GM10266 (cell line): ENCODE measurements at regions not wholly inside any gene's neighbourhood (a gene's known extent, or its start where the extent isn't known, plus 50 kb on each side); places are given as distances from the start of the nearest gene placed in this dataset.

Experiments used
- DNase-seq: peaks from one replicate; pipeline ENCODE4 v3.0.0; 2012; ENCODE audit errors: extremely low spot score
- CTCF ChIP-seq: IDR thresholded peaks from 2 replicates; pipeline ENCODE4 v1.5.1; 2012; ENCODE audit warnings: mild to moderate bottlenecking, low read depth; ENCODE audit not compliant: control insufficient read depth, insufficient read depth; ENCODE audit errors: missing control alignments

GRCh38 chr14:65834051-65834450 is 421.5 kb downstream of the FUT8 start:
- no peak for DNase-seq
- no peak for TF ChIP-seq CTCF

GRCh38 chr14:65834812-65835211 is 422.3 kb downstream of the FUT8 start:
- TF ChIP-seq CTCF: no peak
- no peak for DNase-seq

DNA sequence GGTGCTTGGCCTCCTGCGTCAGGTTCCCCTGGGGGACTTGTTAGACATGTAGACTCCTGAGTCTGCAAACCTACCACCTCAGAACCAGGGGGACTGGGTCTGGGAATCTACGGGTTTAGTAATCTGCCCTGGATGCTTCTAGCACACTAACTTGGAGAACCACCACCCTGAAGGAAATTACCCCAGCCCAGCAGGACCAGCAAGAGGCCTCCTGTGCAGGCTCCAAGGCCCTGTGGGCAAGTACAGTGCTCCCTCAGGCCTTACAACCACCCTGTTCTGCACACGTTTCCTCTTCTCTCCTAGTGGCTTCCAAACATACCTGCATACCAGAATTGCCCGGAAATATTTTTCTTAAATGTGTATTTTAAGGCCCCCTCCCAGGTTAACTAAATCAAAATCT is 423.0 kb downstream of the FUT8 start:
- no peak for DNase-seq
- TF ChIP-seq CTCF: no peak

GRCh38 chr14:65838565-65838964 is 426.0 kb downstream of the FUT8 start:
- DNase-seq: no peak
- TF ChIP-seq CTCF: no peak

- no peak for DNase-seq
- no peak for TF ChIP-seq CTCF
Measured at GRCh38 chr14:65840118-65840751, 427.7 kb downstream of the FUT8 start.

GRCh38 chr14:65840786-65841185 is 428.3 kb downstream of the FUT8 start:
- TF ChIP-seq CTCF: no peak
- no peak for DNase-seq

DNA sequence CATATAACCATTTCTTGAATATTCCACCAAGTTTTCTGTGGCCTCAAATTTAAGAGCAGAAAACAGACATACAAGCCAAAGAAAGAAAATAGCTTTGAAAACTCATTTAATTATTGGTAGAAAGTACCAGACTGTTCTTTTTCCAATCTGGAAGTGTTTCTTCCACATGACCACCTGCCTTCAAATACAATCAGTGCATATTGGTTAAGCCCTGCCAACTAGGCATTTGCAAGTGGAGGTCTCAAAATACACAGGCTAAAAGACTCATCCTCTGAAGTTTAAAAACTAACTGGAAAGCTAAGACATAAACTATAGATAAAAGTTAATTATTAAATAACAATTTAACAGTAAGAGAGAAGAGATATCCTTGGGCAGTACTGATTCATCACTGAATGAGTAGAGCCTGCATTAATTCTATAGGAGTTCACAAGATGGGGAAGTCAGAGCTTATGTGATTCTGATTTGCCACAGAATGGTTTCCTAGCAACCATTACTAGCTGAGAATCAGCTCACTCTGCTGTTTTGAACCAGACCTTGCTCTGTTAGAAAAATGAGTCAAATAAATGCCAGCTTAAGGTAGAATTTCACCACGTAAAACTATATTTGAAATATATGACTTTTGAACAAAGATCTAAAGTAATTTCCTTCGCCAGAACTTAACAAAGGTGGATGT is 433.8 kb downstream of the FUT8 start:
- TF ChIP-seq CTCF: no peak
- peak; percentile 39 for DNase-seq
